GM21447 (cell line): ENCODE measurements at regions not wholly inside any gene's neighbourhood (a gene's known extent, or its start where the extent isn't known, plus 50 kb on each side); places are given as distances from the start of the nearest gene placed in this dataset.

Source experiments
- ATAC-seq: cut with Tn5 transposase; IDR thresholded peaks from one replicate; pipeline ENCODE4 v1.9.1; 2021; ENCODE audit not compliant: unreplicated experiment

DNA sequence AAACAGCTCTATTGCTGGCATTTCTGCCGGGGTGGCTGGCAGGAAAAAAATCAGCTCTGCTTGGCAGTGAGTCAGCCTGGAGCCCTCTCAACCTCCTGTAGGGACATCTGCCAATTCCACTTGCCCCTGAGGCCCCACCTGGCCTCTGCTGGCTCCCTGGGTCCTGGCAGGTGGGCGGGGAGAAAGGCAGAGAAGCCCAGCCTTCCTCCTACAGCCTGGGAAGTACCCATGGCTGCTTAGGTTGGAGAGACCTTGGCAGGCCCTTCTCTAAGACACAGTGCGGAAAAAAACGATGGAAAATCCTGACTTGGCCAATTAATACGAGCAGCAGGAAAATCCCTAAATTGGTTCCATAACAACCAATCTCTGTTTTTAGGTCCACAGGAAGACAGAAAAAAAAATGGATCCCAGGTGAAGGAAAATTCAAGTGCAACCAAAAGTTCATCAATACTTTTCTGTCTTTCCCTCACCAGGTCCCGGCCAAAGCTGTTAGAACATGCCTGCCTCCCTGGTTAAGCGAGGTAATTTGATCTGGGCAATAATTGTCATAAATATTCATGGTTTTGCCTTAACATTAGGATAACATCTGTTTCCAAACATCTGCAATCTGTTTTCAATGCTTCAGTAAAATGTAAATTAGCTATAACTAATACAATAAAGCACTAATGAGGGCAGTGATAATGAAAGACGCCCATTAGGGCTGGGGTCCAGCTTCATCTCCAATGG lies 245.9 kb downstream of the TFCP2L1 start:
- ATAC-seq = no peak

DNA sequence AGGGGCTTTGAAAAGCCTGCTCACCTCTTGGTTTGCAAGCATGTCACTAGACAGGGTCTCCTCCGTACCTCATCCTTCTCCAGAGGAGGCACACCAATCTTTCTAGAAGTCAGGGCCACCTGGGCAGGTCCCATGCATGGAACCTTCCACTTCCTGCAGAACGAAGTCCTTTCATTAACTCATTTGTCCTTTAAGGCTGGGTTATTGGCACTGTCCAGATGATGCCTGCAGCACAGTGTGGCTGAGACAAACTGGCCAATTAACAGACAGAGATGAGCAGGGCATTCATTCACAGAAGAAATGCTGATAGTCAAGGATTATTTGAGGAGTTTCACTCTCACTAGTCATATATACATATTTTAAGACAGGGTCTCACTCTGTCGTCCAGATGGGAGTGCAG lies 245.3 kb downstream of the TFCP2L1 start:
- ATAC-seq = no peak

DNA sequence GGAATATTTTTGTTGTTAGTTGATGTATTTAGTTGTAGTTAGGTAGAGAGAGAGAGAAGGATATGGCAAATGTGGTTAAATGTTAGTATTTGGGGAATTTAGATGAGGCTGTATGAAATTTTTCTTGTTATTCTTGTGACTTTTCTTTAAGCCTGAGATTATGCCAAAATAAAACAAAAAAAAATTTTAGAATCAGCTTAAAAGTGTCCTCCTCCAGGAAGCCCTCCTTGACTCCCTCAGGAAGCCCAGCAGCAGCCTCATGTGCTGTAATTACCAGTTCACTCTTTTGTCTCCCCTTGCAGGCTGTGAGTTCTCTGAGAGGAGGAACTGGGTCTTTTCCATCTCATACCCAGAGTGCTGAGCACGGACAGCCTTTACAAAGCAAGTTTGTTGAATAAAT lies 243.5 kb downstream of the TFCP2L1 start:
- no peak for ATAC-seq

DNA sequence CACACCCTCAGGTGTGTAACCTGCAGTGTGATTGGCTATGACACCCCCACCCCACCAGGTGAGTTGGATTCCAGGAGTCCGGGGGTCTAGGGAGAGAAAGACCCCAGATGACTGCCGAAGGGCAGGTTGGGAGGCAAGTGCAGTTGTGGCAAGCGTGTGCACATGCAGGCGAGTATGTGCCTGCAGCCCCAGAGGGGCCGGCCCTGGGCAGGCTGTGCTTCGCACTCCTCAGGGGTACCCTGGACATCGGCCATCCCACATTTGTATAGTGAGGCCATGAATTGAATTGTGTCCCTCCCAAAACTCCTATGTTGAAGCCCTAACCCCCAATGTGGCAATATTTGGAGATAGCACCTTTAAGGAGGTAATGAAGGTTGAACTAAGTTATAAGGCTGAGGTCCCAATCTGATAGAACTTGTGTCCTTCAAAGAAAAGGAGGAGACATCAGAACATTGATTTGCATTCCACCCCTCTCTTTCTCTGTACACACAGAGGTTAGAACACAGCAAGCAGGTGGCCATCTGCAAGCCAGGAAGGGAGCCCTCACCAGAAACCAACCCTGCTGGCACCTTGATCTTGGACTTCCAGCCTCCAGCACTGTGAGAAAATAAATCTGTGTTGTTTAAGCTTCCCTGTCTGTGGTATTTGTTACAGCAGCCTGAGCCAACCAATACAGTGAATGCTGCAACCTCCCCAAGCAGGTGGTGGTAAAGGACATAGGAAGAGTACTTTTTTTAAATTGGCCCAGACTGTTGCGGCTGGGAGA lies 241.8 kb downstream of the TFCP2L1 start:
- no peak for ATAC-seq

DNA sequence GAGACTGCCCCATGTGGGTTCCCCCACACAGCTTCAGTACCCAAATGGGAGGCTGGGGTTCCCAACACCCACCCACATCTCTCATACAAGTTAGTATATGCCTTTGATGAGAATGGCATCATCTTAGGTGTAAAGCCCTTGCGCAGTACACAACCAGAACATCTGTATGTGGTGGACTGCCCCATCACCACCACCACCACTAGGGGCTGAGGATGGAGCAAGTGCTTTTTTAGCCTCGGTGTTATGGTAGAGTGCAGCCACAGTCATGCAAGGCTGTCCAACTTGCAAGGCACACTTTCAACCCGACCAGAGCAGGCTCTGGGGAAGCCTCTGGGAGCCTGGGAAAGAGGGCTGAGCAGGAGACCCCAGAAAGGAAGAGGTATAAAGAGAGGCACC lies 241.2 kb downstream of the TFCP2L1 start:
- no peak for ATAC-seq

DNA sequence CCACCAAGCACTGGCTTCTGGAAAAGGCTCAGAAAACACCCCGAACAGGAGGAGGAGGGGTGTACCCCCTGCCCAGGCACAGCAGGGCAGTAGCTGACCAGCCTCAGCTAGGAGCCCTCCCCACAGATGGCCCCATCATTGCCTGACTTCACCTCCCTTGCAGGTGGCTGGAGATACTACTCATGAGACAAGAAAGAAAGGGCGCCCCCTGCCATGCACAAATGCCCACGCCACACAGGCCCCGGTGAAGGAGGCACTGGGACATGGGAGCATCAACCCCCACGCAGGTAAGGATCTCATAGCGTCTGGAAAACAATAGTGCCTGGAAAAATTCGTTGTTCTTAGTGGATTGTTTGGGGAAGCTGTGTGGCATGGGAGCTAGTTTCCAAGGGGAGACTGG lies 240.6 kb downstream of the TFCP2L1 start:
- no peak for ATAC-seq

DNA sequence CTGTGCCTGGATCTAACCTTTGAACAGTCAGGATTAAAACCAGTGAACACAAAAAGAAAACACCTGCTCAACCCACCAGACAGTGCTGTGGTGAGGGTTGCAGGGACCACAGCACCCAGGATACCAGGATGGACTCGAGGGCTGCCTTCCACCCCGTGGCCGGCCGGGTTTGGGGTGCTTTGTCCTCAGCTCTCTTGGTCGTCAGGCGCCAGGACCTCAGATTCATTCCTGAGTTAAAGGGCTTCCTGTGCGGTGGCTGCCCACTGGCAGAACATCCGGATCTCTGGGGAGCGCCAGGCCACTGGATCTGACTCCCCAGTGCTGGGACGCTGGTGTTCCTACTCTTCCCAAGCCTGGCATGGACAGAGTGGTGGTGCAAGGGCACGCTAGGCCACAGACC lies 239.8 kb downstream of the TFCP2L1 start:
- ATAC-seq = no peak

DNA sequence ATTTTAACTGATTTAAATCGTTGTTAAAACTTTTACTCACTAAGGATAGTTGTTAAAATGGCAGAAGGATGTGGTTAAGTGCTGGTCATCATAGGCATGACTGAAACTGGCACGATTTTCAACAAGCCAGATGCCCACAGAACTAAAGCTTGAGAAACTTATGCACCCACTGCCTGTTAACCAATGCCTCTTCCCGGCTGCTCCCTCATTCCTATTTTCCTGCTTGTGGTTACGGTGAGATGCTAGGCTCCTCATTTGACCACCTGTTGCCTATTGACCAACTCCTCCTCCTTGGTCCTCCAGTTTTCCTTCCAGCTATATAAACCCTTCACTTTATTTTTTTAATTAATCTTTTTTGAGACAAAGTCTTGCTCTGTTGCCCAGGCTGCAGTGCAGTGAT lies 238.7 kb downstream of the TFCP2L1 start:
- no peak for ATAC-seq

DNA sequence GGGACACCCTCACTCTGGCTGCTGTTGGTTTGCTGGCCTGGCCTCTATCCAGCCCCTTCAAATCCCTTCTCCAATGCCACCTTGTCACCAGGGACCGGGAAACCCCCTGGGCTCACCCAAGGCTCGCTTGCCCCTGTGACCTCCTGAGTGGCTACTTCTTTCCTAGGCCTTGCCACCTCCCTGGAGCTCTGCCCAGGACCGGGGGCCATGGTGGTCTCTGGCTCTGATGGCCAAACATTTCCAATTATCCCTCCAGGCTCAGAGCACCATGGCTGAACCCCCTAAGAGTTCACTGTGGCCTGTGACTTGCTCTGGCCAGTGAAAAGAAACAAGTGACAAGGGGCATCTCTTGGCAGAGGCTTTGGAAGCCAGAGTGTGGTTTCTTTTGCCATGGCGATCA lies 237.6 kb downstream of the TFCP2L1 start:
- ATAC-seq = no peak

DNA sequence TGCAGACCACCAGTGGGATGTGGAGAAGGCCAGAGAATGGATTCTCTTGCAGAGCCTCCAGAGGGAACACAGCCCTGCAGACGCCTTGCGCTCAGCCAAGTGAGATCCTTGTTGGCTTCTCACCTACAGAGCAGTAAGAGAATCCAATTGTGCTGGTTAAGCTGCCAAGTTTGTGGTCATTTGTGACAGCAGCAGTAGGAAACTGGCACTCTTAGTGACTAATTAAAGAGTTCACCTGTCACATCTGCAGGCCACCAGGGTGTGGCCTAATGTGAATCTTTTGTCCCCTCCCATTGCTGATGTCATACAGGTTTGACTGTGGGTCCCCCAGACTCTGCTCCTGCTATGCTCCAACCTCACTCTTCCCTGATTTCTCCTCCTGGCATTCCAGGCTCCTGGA lies 235.9 kb downstream of the TFCP2L1 start:
- no peak for ATAC-seq

DNA sequence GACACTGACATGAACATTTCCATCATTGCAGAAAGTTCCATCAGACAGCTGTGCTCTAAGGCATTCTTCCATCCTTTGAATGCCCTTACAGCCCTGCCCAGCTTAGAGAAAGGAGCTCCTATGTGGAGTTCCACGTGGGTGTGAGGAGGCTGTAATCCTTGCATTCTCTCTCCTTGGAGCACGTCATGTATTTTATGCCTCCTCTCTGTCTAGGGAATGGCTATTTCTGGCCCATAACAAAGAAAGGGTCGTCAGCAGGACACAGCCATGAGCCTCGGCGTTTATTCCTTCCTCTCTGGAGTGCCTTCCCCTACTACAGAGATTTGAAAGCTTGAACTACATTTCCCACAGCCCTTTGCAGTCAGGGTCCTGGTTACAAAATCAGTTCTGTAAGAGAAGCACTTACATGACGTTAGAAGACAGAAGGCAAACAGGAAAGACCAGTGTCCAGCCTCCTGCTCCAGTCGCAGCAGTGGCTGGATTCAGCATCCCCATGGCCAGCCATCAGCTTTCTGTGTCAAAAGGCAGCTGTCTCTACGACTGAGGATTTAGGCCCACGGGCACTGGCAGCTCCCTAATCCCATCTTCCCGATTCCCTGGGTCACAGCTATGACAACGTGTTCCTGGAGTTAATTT lies 234.9 kb downstream of the TFCP2L1 start:
- no peak for ATAC-seq

DNA sequence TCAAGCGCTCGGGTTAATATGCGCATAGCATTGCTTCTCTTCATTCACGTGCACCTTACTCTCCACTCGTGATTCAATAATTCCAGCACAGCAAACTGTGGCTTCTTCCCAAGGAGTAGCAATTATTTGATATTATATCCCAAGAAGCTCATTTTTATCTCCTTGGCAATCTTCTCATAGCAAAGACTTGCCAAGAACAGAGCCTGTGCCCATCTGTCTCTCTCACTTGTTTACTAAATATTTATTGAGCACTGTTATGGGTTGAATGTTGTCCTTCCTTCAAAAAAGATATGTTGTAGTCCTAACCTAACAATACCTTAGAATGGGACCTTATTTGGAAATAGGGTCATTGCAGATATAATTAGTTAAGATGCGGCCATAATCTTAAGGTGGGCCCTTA lies 233.7 kb downstream of the TFCP2L1 start:
- ATAC-seq = no peak

DNA sequence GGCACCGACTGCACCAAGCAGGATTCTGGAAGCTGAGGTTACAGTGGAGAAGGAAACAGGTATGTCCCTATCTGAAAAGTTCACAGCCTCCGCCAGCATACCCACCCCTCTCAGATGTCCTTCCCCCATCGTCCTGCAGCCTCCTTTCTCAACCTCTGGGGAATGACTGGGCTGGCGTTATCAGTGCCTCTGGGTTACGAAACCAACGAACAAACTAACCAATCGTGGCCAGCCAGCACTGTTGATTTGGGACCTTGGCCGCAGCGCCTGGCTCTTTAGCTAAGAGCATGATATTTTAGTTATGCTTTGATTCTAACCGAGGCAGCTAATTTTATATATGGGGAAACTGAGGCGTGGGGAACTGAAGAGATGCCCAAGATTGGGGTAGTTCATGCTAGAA lies 233.0 kb downstream of the TFCP2L1 start:
- no peak for ATAC-seq

DNA sequence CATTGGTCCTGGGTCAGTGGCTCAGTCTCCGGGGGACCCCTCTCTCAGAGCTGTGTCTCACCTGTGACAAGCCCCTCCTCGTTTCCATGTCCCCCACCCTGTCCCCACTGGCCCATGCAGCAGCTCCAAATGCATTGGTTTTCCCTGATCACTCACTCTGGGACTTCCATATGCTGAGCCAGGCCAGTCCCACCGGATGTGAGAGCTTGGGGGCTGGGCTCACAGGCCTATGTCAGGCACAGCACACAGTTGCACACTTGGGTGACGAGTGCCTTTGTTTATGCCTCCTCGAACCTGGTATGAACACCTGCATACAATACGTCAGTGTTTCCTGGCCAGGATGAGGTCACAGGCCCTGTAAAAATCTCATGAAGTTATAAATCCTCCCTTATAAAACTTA lies 232.5 kb downstream of the TFCP2L1 start:
- ATAC-seq = no peak

DNA sequence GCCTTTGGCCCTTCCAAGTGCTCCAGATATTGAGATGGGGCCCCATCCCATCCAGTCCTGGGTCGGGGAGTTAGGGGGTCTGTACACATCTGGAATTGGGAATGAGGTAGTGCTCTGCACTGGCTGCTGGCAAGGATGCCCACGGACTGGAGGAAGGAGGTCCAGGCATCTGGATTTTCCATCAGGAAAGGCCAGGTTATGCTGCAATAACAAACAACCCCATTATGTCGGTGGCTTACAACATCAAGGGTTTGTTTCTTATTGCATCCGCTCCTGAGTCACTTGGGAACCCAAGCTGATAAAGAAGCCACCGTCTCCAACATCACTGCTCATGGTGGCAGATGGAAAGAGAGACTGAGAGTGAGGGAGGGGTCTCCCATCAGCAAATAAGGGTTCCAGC lies 229.9 kb downstream of the TFCP2L1 start:
- ATAC-seq = no peak

DNA sequence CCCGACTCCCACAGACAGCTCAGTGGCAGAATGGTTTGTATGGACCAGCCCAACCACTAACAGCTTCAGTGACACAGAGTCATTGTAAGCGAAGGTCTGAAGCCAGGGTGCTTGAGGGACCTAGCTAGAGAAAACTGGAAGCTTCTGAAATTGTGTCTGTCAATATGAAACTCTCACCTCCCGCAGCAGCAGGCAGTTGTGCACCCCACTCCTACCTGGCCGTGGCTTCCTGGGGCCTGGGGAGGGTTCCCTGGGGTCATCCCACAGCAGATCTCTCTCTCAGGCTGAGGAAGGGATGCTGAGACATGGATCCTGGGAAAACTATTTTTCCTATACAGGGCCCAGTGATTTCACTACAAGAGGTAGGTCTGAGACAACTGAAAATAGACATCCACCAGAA lies 229.5 kb downstream of the TFCP2L1 start:
- no peak for ATAC-seq

DNA sequence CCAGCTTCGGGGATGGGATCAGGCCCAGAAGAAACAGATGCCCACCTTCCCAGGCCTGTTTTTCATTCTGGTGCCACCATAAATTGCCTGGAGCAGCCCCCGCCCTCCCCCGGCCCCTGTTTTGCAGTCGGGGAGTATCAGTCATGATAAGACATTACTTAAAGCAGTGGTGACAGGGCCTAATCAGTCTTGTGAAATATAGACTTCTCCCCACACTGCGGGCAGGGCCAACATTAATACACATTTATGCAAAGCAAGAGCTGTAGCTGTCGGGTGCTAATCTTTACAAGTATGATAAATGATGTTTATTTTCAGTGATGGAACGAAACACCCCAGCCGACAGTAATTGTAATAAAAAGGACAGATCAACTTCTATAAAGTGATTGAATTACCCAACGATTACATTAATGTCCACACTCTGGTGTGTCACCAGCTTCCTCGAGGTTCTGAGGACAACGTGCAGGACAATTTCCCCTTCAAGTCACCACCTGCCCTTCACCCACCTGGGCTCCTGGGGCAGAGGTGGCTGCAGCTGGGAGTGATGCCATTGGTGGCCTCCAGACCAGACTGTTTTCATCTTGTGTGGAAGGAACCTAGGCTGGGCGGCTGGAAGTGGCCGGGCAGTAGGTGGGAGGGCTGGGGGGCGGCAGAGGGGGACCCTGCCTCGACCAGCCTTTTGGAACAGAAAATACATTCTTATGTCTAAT lies 226.0 kb downstream of the TFCP2L1 start:
- no peak for ATAC-seq

DNA sequence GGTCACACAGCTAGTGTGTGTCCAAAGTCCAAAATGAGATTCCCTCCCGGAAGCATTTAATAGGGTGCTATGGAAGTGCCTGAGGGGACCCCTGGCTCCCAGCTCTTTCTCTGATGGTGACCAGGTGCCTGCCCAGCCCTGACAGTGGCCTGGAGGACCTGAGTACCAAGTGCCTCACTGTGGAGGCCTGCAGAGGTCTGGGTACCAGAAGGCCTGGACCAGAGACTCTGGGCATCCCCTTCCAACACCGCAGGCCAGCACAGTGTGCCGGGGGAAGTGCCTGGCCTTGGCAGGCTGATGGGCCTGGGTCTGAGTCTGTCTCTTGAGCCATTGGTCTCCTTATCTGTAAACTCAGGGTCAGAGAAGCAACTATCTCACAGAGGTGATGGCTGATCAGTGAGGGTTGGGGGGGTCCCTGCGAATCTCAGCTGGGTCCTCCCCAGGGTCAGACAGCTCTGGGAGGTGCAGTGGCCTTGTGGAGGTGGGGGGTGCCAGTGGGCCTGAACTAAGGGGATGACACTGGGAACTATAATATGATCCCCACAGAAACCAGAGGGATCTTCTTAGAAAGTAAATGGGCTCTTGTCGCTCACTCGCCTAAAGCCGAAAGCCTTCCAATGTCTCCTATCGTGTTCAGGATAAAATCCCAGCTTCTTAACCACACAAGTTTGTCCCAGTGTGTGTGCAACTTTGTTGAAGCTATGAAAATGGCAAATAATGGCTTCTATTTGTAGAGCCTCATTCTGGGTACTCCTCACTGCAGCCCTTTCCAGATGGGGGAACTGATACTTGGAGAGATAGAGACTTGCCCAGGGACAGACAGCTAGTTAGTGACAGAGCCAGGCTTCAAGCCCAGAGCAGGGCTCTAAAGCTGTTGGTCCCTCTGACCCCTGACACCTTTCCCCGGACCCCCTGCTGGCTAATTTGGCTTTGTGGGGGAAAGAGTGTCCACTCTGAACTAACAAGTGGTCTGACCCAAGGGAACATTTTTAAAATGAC lies 225.1 kb downstream of the TFCP2L1 start:
- ATAC-seq = no peak

DNA sequence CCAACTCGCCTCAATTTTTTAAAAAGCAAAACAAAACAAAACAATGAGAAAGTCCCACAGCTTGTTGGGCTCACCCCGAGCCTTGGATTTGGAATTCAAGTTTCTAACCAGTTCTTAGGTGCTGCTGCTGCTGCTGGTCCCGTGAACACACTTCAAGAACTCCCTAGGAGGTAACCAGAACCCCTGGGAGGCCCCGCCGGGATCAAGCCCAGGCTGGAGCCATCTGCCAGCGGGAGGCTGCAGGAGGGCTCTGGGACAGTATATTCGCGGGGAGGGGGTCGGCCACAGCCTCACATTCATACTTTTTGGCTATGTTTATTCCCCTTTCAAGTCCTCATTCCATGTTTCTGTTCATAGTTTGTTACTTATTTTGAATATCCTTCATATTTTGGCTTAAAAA lies 223.4 kb downstream of the TFCP2L1 start:
- no peak for ATAC-seq

DNA sequence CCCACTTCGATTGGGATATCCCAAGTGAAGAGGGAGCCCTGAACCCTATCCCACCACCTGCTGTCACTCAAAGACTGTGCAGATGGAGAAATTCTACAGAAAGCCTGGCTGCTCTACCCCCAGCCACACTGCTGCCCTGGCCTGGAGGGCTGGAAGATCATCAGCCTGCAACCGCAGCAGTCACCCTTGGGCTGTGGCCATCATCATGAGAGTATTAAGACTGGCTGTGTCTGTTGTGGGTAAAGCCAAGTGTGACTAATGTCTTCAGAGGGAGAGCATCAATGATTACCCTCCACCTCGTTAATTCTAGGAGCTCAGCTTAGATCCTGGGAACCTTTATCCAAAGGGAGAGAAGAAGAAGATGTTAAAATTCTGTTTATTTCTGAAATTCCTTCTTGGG lies 221.5 kb downstream of the TFCP2L1 start:
- no peak for ATAC-seq
